ENCODE measurements at regions not wholly inside any gene's neighbourhood (a gene's known extent, or its start where the extent isn't known, plus 50 kb on each side); places are given as distances from the start of the nearest gene placed in this dataset.

GRCh38 chr10:3355536-3355935 is 183.0 kb upstream of the PITRM1 start:
- no peak for TF ChIP-seq POLR2AphosphoS5 (IDR thresholded peaks at IDR 0.05; ENCODE audit: borderline replicate concordance, low read depth, low read length)
- TF ChIP-seq EZH2 (IDR thresholded peaks at IDR 0.05): no peak
- TF ChIP-seq FOXP2 (optimal IDR thresholded peaks at IDR 0.05; ENCODE audit: control extremely low read depth, extremely low read length, insufficient read depth): no peak
